HG03196 (cell line): ENCODE measurements at regions not wholly inside any gene's neighbourhood (a gene's known extent, or its start where the extent isn't known, plus 50 kb on each side); places are given as distances from the start of the nearest gene placed in this dataset.
"Not testable (repeated sequence)": the region's sequence is repeated elsewhere in the genome, so short reads cannot be mapped to it uniquely, and the experiment has no call there.

ENCODE experiments used
- ATAC-seq: cut with Tn5 transposase; IDR thresholded peaks from one replicate; pipeline ENCODE4 v1.9.1; 2021; ENCODE audit not compliant: unreplicated experiment

DNA sequence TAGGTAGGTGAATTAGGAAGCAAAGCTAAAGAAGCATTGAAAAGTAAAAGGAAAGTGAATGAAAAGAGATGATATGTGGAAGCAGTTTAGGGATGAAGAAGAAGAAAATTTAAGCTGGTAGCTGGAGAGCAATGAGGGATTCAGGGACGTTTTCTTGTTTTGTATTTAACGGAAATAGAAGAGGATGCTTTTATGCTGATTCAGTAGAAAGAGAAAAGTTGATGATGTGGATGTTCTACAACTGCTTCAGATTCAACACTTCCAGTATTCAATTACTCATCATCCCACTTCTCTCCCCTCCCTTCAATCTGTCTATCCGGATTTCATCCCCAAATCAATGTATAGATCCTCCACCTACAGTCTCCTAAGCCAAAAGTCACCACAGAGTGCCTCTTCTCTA is 448.2 kb upstream of the CCDC54 start:
- no peak for ATAC-seq

DNA sequence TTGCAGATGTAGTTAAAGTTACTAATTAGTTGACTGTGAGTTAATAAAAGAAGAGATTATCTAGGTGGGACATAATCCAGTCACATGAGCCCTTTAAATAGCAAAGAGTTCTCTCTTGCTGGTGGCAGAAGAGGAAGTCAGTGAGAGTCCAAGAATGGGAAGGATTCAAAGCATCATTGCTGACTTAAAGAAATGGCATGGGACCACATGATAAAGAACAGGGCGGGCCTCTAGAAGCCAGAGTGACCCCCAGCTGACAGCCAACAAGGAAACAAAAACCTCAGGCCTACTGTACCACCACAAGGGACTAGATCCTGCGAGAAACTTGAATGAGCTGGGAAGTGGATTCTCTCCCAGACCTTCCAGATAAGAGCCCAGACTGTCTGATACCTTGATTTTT is 447.2 kb upstream of the CCDC54 start:
- no peak for ATAC-seq

DNA sequence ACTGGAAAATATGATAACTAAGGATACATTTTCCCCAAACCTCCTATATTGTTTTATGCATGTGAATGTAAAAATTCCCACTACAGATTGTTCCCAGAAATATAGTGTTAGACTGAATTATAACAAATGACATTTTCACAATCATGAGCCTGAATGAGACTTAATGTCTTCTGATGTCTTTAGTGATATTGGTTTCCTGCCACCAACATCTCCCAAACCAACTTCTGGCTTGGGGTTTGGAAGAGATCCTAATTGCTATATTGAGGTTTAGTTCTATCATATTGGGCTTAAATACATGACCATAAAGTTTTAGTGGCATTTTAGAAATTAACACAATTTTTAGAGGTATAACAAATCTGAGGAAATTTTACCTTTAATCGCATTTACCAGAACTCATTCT is 445.3 kb upstream of the CCDC54 start:
- no peak for ATAC-seq

DNA sequence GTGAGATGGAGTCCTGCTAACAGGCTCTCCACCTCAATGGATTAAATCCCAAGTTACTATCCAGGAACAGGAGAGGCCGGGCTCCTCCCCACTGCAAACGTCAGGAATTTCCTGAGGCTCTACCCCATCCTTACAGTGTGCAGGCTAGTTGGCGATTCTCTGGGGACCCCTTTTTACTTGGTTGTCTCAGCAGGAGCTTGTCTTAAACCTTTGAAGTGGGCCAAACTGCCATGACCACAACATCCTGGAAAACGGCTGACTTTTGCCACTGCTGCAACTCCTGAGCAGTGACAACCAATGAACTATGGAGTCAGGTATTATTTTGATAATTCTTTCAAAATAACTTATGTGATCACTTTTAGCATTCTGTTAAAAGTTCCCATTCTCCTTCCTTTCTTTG is 440.9 kb upstream of the CCDC54 start:
- ATAC-seq = no peak

DNA sequence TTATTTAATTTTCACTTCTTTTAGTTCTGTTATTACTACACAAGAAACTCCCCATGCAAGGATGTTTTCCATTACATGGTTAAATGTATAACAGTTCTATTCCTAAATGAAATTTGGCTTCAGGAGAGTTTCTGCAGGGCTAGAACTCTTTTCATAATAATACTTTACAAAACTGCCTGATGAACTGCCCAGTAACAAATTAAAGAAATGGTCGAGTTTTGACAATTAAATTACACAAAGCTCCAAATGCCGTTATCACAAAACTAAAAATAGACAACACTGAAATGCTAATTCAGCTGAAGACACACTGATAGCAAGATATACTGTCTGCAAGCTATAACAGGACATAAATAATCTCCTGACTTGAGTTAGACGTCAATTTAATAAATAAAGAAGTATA is 435.2 kb upstream of the CCDC54 start:
- no peak for ATAC-seq

DNA sequence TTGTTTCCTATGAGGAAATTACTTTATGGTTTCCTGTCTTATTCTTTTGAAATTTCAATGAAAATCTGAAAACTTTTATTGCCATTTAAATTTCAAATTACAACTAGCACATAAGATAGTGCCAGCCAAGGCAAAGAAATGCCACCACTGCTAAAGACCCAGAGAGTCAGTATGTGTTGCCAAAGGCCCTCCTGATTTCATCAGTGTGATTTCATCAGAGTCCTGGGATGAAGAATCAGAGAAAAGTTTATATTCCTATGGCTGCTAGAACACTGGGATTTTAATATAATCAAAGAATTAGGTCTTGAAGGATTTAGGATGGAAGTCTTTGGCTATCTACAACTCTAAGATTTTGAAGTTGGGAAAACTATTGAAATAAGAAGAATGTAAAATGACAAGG is 434.2 kb upstream of the CCDC54 start:
- ATAC-seq = no peak

DNA sequence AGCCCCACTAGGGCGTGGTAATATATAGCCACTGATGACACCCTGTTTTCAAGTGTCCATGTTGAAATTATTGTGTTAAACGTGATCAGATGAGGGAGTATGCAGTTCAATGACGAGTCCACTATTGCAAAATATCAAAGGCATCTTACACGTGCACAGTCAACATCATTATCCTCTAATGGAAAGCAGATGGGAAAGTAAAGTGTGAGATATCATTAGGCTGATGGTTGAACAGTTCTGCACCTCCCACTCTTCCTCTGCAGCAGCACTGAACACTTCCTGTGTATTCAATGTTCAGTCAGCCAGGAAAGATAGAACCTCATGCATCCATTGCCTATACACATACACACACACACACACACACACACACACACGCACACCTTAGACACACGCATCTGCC is 431.8 kb upstream of the CCDC54 start:
- no peak for ATAC-seq

DNA sequence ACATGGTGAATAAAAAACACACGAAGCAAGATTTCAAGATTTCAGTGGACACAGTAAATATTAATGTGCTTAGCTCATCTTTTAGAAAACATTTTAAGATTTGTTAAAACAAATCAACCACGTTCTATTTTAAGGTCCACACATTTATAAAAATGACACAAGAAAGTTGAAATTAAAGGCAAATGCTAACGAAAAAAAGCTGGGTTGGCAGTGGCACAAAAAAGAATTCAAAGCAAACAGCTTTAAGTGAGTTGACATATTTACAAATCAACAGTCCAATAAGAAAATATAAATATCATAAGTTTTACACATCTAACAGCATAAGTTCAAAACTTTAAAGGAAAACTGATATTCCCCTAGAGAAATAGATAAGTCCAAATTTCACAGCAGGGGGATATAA is 430.4 kb upstream of the CCDC54 start:
- ATAC-seq = no peak

DNA sequence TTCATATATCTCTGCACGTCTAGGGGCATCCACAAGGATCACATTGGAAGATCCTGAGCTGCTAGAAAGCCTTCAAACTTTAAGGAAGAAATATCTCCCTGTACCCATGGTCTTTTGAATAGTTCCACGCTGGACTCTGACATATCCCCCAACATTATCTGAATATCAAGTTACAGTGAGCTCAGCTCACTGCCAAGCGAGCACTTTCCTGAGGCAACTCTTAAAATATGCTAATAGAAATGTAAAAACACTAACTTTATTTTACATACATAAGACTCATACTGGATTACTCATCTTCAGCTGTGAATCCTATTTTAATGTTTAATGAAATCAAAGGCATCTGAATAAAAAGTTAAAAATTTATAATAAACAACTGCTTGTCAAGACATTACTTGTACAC is 420.2 kb upstream of the CCDC54 start:
- ATAC-seq = no peak

DNA sequence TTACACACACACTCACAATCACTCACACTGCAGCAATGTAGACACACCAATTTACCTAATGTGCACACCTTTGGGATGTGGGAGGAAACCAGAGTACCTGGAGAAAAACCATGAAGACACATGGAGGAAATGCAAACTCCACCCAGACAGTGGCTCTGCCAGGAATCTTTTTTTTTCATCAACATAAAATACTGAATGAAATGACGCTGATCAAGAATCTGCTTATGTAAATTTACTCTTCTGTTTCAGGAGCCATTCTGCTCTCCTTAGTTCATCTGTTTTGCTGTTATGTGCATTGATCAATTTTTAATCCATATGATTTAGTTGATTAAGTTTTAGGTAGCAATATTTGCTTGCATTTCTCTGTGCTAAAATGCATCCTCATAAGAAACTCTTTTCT is 414.2 kb upstream of the CCDC54 start:
- no peak for ATAC-seq

DNA sequence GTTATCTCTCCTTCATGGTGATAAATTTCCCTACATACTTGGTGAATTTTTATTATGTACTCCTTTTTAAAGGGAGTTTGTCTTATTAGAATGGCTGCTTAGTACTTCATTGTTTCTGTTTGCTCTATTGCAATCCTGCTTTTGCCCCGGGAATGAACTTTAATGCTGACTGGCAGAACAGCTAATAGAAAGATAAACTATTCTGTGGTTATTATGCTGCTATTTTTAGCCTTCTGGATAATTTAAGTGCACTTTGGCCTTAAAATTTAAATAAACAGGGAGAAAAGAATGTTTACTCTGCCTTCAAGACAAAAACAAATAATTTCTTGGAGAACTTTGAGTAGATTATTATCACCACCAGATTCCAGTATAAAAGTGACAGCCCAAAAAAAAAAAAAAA is 413.8 kb upstream of the CCDC54 start:
- ATAC-seq = no peak

DNA sequence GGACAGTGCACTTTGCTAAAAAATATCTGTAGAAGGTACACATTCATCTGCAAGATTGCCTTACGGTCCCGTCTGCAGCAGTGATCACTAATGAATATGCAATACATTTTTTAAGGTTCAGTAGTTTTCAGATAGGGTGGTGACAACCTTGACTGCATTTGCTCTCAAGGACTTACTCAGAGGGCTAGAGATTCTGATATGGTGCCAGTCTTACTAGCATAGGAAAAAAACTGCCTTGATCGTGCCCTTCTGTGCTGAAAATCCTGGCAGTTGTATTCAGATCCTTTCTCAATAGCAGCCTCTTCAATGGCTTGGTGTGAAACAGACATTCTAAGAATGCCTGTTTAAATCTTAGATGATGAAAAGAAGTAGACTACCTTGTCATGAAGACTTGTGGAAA is 411.9 kb upstream of the CCDC54 start:
- no peak for ATAC-seq

DNA sequence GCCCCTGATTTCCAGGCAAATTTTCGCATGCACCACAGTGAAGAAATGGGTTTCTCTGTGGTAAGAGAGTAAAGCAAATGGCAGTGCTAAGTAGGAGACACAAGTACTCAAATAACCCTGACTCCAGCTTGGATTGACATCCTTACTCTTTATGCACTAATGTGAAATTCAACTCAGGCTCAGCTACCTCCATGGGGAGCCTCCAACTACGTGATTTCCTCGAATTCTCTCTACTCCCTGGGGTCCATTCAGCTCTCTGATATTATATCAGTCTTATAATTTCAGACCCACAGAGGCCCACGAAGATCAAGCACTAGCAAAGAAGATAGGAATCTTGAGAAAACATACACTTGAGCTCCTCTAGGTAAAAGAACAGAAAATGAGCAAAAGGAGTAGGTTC is 407.6 kb upstream of the CCDC54 start:
- ATAC-seq = no peak

DNA sequence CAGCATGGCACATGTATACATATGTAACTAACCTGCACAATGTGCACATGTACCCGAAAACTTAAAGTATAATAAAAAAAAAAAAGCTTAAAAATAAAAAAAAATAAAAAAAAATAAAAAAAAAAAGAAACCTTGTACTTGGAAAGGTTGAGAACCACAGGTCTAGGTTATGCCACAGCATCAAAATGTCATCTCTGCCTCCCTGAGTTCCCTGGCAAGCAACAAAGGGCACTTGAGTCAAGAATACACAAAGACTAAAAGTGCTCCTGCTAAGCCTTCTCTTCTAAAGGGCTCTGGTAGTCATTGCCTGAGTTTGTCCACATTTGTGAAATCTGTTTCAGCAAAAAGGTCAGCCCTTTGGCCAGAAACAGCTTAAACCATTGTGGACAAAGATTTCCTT is 395.8 kb upstream of the CCDC54 start:
- no peak for ATAC-seq

DNA sequence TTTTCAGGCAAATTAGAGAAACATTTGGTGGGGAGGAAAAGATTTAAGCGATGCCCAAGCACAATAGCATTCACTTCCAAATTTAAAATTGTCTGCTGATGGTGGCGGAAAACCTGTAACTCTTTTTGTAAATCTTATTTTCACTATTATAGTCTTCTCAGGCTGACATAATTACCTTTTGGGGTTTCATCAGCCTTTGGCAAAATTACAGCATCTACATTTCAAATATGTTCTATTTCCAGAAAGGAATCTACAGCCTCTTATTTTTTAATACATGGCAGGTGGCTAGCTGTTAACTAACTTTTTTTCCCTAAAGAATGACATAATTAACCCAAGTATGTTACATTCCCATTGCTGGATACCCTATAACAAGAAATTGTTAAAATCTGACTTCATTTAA is 391.5 kb upstream of the CCDC54 start:
- no peak for ATAC-seq

DNA sequence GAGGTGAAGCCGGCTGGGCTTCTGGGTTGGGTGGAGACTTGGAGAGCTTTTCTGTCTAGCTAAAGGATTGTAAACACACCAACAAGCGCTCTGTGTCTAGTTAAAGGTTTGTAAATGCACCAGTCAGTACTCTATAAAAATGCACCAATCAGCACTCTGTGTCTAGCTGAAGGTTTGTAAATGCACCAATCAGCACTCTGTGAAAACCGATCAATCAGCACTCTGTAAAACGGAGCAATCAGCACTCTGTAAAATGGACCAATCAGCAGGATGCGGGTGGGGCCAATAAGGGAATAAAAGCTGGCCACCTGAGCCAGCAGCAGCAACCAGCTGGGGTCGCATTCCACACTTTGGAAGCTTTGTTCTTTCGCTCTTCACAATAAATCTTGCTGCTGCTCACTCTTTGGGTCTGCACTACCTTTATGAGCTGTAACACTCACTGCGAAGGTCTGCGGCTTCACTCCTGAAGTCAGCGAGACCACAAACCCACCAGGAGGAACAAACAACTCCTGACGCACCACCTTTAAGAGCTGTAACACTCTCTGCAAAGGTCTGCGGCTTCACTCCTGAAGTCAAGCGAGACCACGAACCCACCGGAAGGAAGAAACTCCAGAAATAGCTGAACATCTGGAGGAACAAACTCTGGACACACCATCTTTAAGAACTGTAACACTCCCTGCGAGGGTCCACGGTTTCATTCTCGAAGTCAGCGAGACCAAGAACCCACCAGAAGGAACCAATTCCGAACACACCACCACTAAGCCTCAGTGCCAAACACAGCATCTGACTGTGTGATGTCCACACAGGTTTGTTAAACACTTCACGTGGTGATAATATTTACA is 378.2 kb upstream of the CCDC54 start:
- not testable (repeated sequence) for ATAC-seq

DNA sequence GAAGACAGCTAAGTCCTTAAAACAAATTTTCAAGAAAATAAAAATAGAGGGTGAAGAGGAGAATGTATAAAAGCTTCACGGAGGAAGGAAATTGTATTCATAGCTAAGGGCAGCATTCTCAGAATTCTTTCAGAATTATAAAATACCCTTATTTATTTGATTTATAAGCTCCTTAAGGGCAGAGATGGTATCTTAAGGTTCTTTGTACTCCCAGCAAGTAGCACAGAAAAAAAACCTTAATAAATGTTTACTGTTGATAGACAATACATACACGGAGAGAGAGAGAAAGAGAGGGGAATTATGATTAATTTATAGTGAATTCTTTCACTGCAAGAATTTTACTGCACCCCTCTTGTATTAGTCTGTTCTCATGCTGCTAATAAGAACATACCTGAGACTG is 375.6 kb upstream of the CCDC54 start:
- ATAC-seq = no peak

DNA sequence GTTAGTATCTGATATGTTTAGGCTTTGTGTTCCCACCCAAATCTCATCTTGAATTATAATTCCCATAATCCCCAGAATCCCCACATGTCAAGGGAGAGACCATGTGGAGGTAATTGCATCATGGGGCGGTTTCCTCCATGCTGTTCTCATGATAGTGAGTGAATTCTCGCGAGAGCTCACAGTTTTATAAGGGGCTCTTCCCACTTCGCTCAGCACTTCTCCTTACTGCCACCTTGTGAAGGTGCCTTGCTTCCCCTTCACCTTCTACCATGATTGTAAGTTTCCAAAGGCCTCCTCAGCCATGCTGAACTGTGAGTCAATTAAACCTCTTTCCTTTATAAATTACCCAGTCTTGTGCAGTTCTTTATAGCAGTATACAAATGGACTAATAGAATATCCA is 371.9 kb upstream of the CCDC54 start:
- ATAC-seq = not testable (repeated sequence)

DNA sequence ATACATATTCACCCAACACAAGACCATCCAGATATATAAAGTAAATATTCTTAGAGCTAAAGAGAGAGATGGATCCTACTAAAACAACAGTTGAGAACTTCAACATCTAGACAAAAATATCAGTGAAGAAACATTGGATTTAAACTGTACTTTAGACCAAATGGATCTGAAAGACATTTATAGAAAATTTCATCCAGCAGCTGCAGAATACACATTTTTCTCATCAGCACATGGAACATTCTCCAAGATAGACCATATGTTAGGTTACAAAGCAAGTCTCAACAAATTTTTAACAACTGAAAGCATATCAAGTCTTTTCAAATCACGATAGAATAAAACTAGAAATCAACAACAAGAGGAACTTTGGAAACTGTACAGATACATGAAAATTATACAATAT is 369.0 kb upstream of the CCDC54 start:
- ATAC-seq = no peak

DNA sequence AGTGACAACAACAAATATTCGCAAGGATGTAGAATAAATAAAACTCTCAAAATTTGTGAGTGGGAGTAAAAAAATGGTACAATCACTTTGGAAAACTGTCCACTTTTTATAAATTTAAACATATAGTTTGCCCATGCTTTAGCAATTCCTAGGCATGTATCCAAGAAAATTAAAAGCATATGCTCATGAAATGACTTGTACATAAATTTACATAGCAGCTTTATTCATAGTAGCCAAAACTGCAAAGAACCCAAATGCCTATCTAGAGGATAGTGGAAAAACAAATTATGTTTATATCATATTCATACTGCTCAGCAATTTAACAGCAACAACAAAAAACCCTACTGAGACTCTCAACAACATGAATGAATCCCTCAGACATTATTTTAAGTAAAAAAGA is 363.6 kb upstream of the CCDC54 start:
- ATAC-seq = no peak

DNA sequence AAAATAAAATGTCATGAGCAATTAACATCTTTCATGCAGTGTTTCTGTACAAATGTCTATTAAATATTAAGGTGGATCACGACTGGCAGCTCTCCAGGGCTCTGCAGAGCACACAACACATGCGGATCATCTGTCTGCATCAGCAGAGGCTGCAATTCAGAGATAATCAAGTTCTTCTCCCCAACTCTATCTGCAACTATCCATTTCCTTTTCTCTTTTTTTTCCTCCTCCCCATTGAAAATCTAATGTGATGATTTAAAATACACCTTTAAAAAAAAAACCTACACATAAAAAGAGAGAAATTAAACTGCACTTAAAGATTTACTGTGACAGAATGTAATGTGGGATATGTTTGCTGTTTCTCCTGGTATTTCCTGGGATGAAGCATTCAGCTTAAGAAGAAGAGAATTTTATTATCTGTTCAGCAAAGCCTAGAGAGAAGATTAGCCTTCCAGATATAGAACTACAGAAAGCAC is 352.6 kb upstream of the CCDC54 start:
- no peak for ATAC-seq

DNA sequence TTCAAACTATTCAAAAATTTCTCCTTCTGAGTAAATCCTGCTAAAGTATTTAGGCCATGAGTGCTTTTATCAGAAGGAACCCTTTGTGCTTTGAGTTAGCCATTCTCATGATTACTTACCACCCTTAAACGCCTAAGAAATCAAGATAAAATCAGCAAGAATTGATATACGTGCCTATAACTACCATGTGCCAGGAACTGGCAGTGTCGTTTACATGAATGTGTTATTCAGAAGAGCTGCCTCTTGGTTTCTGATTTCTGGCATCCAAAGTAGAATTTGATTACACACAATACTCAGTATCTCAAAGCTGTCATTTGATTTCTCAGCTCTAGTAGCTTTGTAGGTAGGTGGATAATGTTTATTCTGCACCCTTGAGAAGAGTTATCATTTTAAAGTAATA is 351.3 kb upstream of the CCDC54 start:
- ATAC-seq = no peak

DNA sequence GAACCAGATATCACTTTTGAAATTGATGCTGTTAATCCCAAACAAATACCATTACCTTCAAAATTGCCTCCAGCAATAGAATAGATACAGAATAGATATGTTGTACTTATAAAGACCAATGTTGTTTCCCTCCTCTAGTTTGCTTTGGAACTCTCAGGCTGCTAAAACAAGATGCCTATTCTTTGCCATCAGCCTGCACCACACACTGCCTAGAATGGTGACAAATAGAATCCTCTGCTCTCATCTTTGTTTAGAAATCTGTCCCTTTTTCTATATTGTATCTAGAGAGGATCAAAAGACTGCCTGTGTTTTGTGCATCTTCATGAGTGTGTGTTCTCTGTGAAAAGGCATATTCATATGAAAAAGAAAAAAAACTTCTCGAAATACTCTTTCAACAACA is 349.2 kb upstream of the CCDC54 start:
- no peak for ATAC-seq
